Endothelial cell of umbilical vein (primary cell): ENCODE measurements at regions not wholly inside any gene's neighbourhood (a gene's known extent, or its start where the extent isn't known, plus 50 kb on each side); places are given as distances from the start of the nearest gene placed in this dataset.

ENCODE experiments used
- BruUV-seq: library from RNA; stranded (reverse); fragments of 400-500 nt; replicated peaks from 2 replicates; lab custom pipeline; 2021; lab: Mats Ljungman, UMichigan
- CTCF ChIA-PET: fragments of 300-600, 350-600 bp; sonication (Branson Sonifier 250); formaldehyde crosslinking; loops from one replicate; lab custom pipeline; 2021; ENCODE audit warnings: antibody characterized with exemption, inconsistent platforms; lab: Charles Lee
- POLR2A ChIA-PET: fragments of 300-600, 350-600 bp; sonication (Branson Sonifier 250); formaldehyde crosslinking; loops from one replicate; lab custom pipeline; 2021; ENCODE audit warnings: antibody characterized with exemption, inconsistent platforms; lab: Charles Lee
- DNase-seq: peaks from one replicate; pipeline ENCODE4 v3.0.0-alpha.2; 2011; ENCODE audit warnings: low read depth, low spot score
- FAIRE-seq: peaks from 2 replicates; lab custom pipeline; 2011; peaks lifted over from hg19 to GRCh38; lab: Jason Lieb, UNC
- H2AFZ ChIP-seq: 2 replicates; pipeline ENCODE4 v1.6.0; 2012; ENCODE audit warnings: low read depth, low read length, control low read depth, inconsistent platforms
- H3K27ac ChIP-seq: 2 replicates; pipeline ENCODE4 v1.5.1; 2011; ENCODE audit warnings: low read depth, mild to moderate bottlenecking, control low read depth, low read length, moderate library complexity; ENCODE audit not compliant: insufficient read depth
- H3K27me3 ChIP-seq, 2 experiments: 2 replicates each; pipeline versions ENCODE4 v1.6.0 to v1.6.1; 2011; ENCODE audit warnings: low read length in 2 of 2, mixed read lengths in 1 of 2; ENCODE audit not compliant: control insufficient read depth in 2 of 2, insufficient read depth in 2 of 2
- H3K36me3 ChIP-seq, 2 experiments: 2 replicates in 1 of 2; 3 replicates in 1 of 2; pipeline ENCODE4 v1.5.1; 2011; ENCODE audit warnings: low read length in 2 of 2, mild to moderate bottlenecking in 1 of 2, moderate library complexity in 1 of 2; ENCODE audit not compliant: control insufficient read depth in 2 of 2, insufficient read depth in 2 of 2; ENCODE audit errors: extremely low read depth in 1 of 2
- H3K4me1 ChIP-seq: 3 replicates; pipeline ENCODE4 v1.5.1; 2011; ENCODE audit warnings: mild to moderate bottlenecking, low read length; ENCODE audit not compliant: control insufficient read depth, insufficient read depth; ENCODE audit errors: extremely low read depth
- H3K4me2 ChIP-seq: 2 replicates; pipeline ENCODE4 v1.6.1; 2011; ENCODE audit warnings: low read length, control low read depth, mixed read lengths; ENCODE audit not compliant: insufficient read depth
- H3K4me3 ChIP-seq, 3 experiments: fragments of 200-600 bp in 1 of 3; sonication (generic), shearing (Covaris generic) in 1 of 3; replicated peaks in 1 of 3; 2 replicates each; pipeline ENCODE4 v1.5.1; 2011 to 2016; ENCODE audit warnings: control low read depth in 3 of 3, low read length in 3 of 3, mild to moderate bottlenecking in 2 of 3, inconsistent platforms in 1 of 3, low read depth in 1 of 3, moderate library complexity in 1 of 3; ENCODE audit not compliant: insufficient read depth in 1 of 3
- H3K79me2 ChIP-seq: 2 replicates; pipeline ENCODE4 v1.6.0; 2012; ENCODE audit warnings: low read length, inconsistent platforms; ENCODE audit not compliant: control insufficient read depth, insufficient read depth
- H3K9ac ChIP-seq: replicated peaks from 2 replicates; pipeline ENCODE3; 2011; ENCODE audit warnings: low read length, control low read depth; ENCODE audit not compliant: insufficient read depth; ENCODE audit errors: extremely low read depth
- H3K9me1 ChIP-seq: replicated peaks from 3 replicates; pipeline ENCODE4 v1.6.0; 2011; ENCODE audit warnings: mild to moderate bottlenecking, low read length; ENCODE audit not compliant: control insufficient read depth, insufficient read depth; ENCODE audit errors: extremely low read depth
- H3K9me3 ChIP-seq: replicated peaks from 2 replicates; pipeline ENCODE4 v1.5.1; 2012; ENCODE audit warnings: low read length, inconsistent platforms; ENCODE audit not compliant: control insufficient read depth, insufficient read depth
- H4K20me1 ChIP-seq: replicated peaks from 2 replicates; pipeline ENCODE3; 2011; ENCODE audit warnings: mild to moderate bottlenecking, low read length; ENCODE audit not compliant: control insufficient read depth, insufficient read depth; ENCODE audit errors: extremely low read depth
- CTCF ChIP-seq, 2 donors: IDR thresholded peaks; 1 replicate in 1 of 2; 2 replicates in 1 of 2; pipeline ENCODE4 v1.5.1; 2011; ENCODE audit warnings: low read length in 2 of 2, mild to moderate bottlenecking in 2 of 2, moderate library complexity in 2 of 2, control low read depth in 1 of 2, inconsistent platforms in 1 of 2, low read depth in 1 of 2; ENCODE audit not compliant: insufficient read depth in 1 of 2; ENCODE audit errors: extremely low read depth in 1 of 2
- EZH2 ChIP-seq: IDR thresholded peaks from 2 replicates; pipeline ENCODE4 v1.6.1; 2012; ENCODE audit warnings: borderline replicate concordance, low read depth, mild to moderate bottlenecking, moderate library complexity, low read length, inconsistent platforms; ENCODE audit not compliant: severe bottlenecking
- FOS ChIP-seq: IDR thresholded peaks from 2 replicates; pipeline ENCODE4 v1.6.1; 2011; ENCODE audit warnings: mild to moderate bottlenecking, low read length, moderate library complexity, borderline replicate concordance; ENCODE audit not compliant: insufficient read depth
- GATA2 ChIP-seq: IDR thresholded peaks from 2 replicates; pipeline ENCODE4 v1.7.0; 2011; ENCODE audit warnings: low read depth, mild to moderate bottlenecking, moderate library complexity, mixed read lengths, low read length; ENCODE audit not compliant: insufficient read length, insufficient read depth
- JUN ChIP-seq: IDR thresholded peaks from 2 replicates; pipeline ENCODE4 v1.6.1; 2011; ENCODE audit warnings: borderline replicate concordance, low read depth; ENCODE audit not compliant: insufficient read length, insufficient read depth
- MAX ChIP-seq: IDR thresholded peaks from 2 replicates; pipeline ENCODE4 v1.6.1; 2011; ENCODE audit not compliant: insufficient read depth, insufficient read length
- MYC ChIP-seq: IDR thresholded peaks from one replicate; pipeline ENCODE4 v1.6.1; 2011; ENCODE audit warnings: mild to moderate bottlenecking, low read depth, low read length
- POLR2A ChIP-seq: IDR thresholded peaks from 2 replicates; pipeline ENCODE4 v1.6.1; 2012; ENCODE audit warnings: low read depth, mild to moderate bottlenecking, control low read depth, low read length
- POLR2AphosphoS5 ChIP-seq: IDR thresholded peaks from 2 replicates; pipeline ENCODE4 v1.6.1; 2012; ENCODE audit warnings: low read depth, mild to moderate bottlenecking, control low read depth, low read length, moderate library complexity; ENCODE audit not compliant: insufficient read depth
- dilution Hi-C: fragments of 300-500 bp; cut with MboI; formaldehyde crosslinking; loops from one replicate; pipeline ENCODE4 v1.15.0; 2019; ENCODE audit warnings: low sequenced_read_pairs; ENCODE audit not compliant: extremely low pct_ligation_motif_present
- intact Hi-C: fragments of 100-400 bp; cut with micrococcal nuclease; formaldehyde crosslinking; loops from one replicate; pipeline ENCODE4 v1.10.0; 2022

GRCh38 chr2:104429639-104430358 is 424.1 kb upstream of the POU3F3 start:
- H4K20me1 ChIP-seq: no peaks in the 10 kb centered on the region
- peaks cover 2% of the 10 kb centered on the region for H3K9me3 ChIP-seq
- no peak for TF ChIP-seq GATA2
- TF ChIP-seq POLR2A: no peak
- no peak for TF ChIP-seq MAX
- TF ChIP-seq EZH2: no peak
- TF ChIP-seq MYC: no peak
- TF ChIP-seq CTCF (IDR thresholded peaks at IDR 0.05; ENCODE audit: extremely low read depth in 1 of 2, insufficient read depth in 1 of 2, low read depth in 1 of 2, low read length in 2 of 2): no peak
- no peak for TF ChIP-seq JUN
- no peak for TF ChIP-seq FOS
- TF ChIP-seq POLR2AphosphoS5: no peak
- H3K27ac ChIP-seq: no peak overlapping the region
- no peak overlapping the region for H3K4me3 ChIP-seq
- intact Hi-C loops: no loop called here
- FAIRE-seq: no peak
- no peak for DNase-seq
- CTCF ChIA-PET: no interaction called here
- no peaks in the 10 kb centered on the region for H3K79me2 ChIP-seq
- POLR2A ChIA-PET: no interaction called here
- no peaks in the 10 kb centered on the region for H3K36me3 ChIP-seq
- H2AFZ ChIP-seq: no peak overlapping the region
- BruUV-seq: no TSS peak
- no peak overlapping the region for H3K4me2 ChIP-seq
- dilution Hi-C loops: no loop called here
- no peak overlapping the region for H3K9ac ChIP-seq
- no peaks in the 10 kb centered on the region for H3K27me3 ChIP-seq
- no peaks in the 10 kb centered on the region for H3K4me1 ChIP-seq
- H3K9me1 ChIP-seq: no peaks in the 10 kb centered on the region
